ENCODE measurements at regions not wholly inside any gene's neighbourhood (a gene's known extent, or its start where the extent isn't known, plus 50 kb on each side); places are given as distances from the start of the nearest gene placed in this dataset.

GRCh38 chr4:53809816-53810215 lies 218.5 kb upstream of the LNX1 start:
- no peak for DNase-seq

GRCh38 chr4:53805291-53805690 lies 214.0 kb upstream of the LNX1 start:
- no peak for DNase-seq

DNA sequence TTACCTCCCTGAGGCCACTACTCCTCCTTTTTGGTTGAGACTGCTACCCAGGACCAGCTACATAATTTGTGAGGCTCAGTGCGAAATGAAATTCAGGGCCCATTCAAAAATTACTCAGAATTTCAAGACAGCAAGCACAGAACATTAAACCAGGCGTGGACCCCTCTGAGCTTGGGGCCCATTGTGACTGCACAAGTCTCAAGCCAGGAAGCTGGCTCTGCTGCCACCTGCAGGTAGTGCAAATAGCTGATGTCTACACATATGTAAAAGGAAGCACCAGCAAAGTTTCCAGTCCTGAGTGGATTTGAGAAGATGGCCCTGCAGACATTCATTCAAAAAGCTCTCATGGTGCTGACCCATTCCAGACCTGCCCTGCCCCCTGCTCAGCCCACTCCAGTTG lies 213.4 kb upstream of the LNX1 start:
- no peak for DNase-seq

DNA sequence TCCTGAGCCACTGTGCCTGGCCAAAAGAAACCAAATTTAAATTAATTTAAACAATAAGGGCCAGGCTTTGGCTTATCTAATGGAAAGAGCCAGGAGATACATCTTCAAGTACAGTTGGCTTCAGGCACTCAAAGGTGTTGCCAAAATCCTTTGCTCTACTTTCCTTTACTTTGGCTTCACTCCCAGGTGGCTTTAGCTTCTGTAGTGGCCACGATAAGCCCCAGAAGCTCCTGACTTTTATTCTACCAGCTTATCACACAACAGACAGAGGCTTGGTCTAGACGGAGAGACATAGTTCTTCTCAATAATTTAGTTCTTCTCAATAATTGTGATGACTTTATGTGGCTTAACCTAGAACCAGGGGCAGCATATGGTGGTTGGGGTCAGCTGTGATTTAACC lies 211.2 kb upstream of the LNX1 start:
- DNase-seq = no peak

GRCh38 chr4:53801373-53801772 lies 210.1 kb upstream of the LNX1 start:
- DNase-seq = no peak

DNA sequence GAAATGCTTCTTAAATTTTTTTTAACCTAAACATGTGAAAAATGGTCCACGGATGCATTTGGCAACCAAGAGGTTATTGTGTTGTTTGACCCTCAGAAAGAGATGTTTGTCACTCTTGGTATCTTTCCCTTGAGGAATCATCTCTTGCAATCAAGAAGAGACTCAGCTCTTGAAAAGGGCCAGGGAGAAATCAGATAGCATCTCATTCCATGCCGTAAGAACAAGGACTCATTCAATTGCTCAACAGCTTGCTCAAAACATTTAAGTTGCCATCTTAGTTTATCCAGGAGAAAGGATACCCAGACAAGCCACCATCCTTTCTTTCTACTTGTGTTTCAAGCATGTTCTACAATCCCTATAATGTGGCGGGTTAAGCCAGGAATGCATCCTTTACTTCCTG lies 209.5 kb upstream of the LNX1 start:
- DNase-seq = no peak

DNA sequence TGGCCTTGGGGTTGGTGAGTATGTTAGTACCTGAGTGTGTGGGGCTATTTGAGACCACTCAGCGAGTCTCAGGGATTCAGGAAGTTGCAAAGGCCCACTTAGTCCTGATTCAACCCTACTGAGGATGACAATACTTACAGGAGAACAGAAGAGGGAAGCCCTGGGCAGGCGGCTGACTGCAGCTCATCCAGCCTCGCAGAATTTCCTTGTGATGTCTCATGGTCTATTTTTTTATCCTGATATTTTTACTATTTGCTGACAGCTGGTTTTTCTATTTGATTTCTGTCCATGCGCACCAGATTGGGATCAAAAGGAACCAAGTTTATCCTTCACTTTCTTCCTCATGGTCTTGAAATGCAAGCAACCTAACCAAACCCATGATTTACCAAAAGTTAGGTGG lies 201.8 kb upstream of the LNX1 start:
- DNase-seq = no peak

- DNase-seq = no peak
Observed at GRCh38 chr4:53790286-53790685, 199.0 kb upstream of the LNX1 start.

GRCh38 chr4:53788621-53789020 lies 197.3 kb upstream of the LNX1 start:
- DNase-seq = no peak

- no peak for DNase-seq
Observed at GRCh38 chr4:53788011-53788410, 196.7 kb upstream of the LNX1 start.

- DNase-seq = no peak
Observed at GRCh38 chr4:53786632-53787031, 195.3 kb upstream of the LNX1 start.

- DNase-seq = no peak
Observed at GRCh38 chr4:53785996-53786395, 194.7 kb upstream of the LNX1 start.

GRCh38 chr4:53784112-53784511 lies 192.8 kb upstream of the LNX1 start:
- no peak for DNase-seq

GRCh38 chr4:53783208-53783859 lies 192.0 kb upstream of the LNX1 start:
- DNase-seq = no peak

- no peak for DNase-seq
Observed at GRCh38 chr4:53782458-53782845, 191.2 kb upstream of the LNX1 start.

- no peak for DNase-seq
Observed at GRCh38 chr4:53781629-53782457, 190.6 kb upstream of the LNX1 start.

DNA sequence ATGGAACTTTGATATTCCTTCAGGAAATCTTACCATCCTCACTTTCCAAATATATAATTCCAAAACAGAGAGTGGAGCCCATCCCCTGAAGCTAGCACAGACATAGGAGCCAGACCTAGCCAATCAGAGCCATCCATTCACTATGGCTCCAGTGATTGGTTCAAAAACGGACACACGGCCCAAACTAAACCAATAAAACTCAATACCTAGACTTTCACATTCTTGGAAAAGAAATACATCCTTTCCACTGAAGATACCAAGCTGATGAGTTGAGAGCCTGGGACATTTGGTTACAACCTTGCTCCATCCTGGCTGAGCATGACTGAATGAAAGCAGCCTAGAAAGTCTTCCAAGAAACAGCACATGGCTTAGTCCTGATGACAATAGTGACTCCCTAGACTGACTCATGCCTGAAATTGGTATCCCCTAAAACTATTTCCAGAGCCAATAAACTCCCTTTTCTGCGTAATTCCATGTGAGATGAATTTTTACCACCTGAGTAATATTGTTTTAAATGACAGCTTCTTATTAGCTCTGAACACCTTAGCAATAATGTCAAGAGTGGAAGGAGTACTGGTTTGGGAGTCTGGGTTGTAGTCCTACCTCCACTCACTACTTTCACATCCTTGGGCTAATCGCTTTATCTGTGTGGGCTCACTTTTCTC lies 189.6 kb upstream of the LNX1 start:
- DNase-seq = no peak

- no peak for DNase-seq
Observed at GRCh38 chr4:53779025-53779424, 187.7 kb upstream of the LNX1 start.

DNA sequence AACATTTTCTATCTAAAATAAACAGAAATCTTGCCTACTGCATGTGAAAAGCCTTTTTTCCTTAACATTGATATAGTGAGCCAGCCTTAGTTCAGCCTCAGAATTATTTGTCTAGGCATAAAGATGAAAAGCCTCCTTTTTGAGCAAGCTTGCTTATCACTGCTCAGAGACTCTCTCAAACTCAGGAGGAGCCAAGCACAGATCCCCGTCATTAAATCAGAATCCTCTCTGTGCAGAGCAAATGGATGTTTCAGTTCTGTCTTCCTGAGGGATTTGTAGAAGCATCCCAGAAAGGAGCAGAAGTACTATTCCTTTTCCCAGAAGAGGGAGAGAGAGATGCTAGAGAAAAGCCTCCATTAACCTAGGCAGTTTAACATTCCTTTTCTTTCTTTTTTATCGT lies 186.9 kb upstream of the LNX1 start:
- no peak for DNase-seq

DNA sequence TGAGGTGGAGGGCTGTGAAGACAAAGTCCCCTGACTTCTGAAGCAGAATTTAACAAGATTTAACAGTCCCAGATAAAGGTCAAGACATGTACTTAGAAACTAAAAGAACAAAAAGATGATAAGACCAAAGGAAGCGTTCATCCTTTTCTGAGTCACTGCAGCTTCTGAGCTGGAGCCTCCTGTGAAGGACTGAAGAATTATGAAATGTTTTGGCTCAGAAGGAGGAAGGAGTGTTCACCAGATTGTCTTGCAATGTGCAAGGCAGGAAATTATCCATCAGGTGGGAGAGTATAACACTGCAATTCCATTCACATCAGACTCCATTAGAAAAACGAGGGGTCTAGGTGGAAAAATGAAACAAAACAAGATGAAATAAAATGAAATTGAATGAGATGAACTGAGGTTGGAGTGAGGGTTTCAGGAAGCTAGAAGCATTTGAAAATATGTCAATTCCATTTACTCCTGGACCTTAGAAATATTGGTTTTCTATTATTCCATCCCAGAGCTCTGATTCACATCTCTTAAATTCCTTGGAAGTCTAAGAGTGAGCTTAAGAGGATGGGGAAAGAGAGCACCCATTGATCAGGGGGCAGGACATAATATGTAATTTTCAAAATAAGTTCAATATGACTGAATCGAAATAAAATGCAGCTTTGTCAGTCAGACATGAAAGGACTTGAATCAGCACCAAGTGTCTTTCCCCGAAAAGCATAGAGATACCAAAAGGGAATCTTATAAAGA lies 186.1 kb upstream of the LNX1 start:
- no peak for DNase-seq

GRCh38 chr4:53776141-53776540 lies 184.9 kb upstream of the LNX1 start:
- no peak for DNase-seq

DNA sequence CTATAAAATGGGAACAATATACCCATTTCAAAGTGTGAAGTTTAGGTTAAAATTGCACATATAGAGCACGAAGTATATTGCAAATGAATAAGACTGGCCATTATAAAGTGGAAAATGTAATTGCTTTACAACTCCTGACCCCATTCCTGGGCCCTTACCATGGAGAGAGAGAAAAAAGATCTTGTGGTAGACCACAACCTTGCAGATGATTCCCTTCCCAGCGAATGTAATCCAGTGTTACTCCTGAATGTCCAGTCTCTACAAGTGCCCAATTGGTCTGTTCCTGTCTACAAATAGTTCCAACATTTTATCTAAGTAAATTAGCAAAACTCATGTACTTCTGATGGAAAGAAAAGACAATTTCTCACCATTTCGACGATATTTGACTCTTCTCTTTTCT lies 184.1 kb upstream of the LNX1 start:
- DNase-seq = no peak

GRCh38 chr4:53771326-53771725 lies 180.0 kb upstream of the LNX1 start:
- DNase-seq = no peak

GRCh38 chr4:53767482-53767881 lies 176.2 kb upstream of the LNX1 start:
- no peak for DNase-seq

Measured in stimulated activated naive CD4-positive, alpha-beta T cell (primary cell).